ENCODE measurements at regions not wholly inside any gene's neighbourhood (a gene's known extent, or its start where the extent isn't known, plus 50 kb on each side); places are given as distances from the start of the nearest gene placed in this dataset.
A peak's percentile ranks its signal among the peaks of the same experiment; 100 is the strongest.

- TF ChIP-seq CTCF (IDR thresholded peaks at IDR 0.05) (peak in 1 of 2 donors; percentile 8), POLR2A (IDR thresholded peaks at IDR 0.05) (no peak), EP300 (IDR thresholded peaks at IDR 0.05) (no peak)
These were observed 59.9 kb upstream of the CACNA1E start for GRCh38 chr1:181423301-181423918.

Measured in suprapubic skin (tissue), 3 donors.